HEK293 (cell line): ENCODE measurements at regions not wholly inside any gene's neighbourhood (a gene's known extent, or its start where the extent isn't known, plus 50 kb on each side); places are given as distances from the start of the nearest gene placed in this dataset.

Experiments
- CTCF ChIA-PET: fragments of 350-600 bp; formaldehyde crosslinking; extraction: SDS; loops from one replicate; lab custom pipeline; 2021; ENCODE audit warnings: antibody characterized with exemption; lab: Yijun Ruan, JAX
- POLR2A ChIA-PET: fragments of 300-600 bp; formaldehyde crosslinking; extraction: SDS; loops from one replicate; lab custom pipeline; 2020; ENCODE audit warnings: antibody characterized with exemption, inconsistent platforms; lab: Yijun Ruan, JAX
- H3K27ac ChIP-seq: fragments of 200-500 bp; sonication (Bioruptor generic); 2 replicates; pipeline ENCODE4 v1.5.1; 2014; ENCODE audit warnings: low read depth, low read length, control low read depth, inconsistent platforms; ENCODE audit errors: extremely low read depth
- H3K36me3 ChIP-seq, 2 experiments: fragments of 200-500 bp in 1 of 2; sonication (Bioruptor generic) in 1 of 2; 1 replicate in 1 of 2; 2 replicates in 1 of 2; pipeline ENCODE4 v1.5.1; 2014 to 2017; ENCODE audit warnings: inconsistent platforms in 2 of 2, low read length in 2 of 2; ENCODE audit not compliant: control insufficient read depth in 2 of 2, insufficient read depth in 1 of 2
- H3K4me1 ChIP-seq: fragments of 200-500 bp; sonication (Bioruptor generic); 2 replicates; pipeline ENCODE4 v1.5.1; 2014; ENCODE audit warnings: mild to moderate bottlenecking, low read length, inconsistent platforms; ENCODE audit not compliant: control insufficient read depth, insufficient read depth
- H3K4me3 ChIP-seq: 2 replicates; pipeline ENCODE4 v1.5.1; 2011; ENCODE audit warnings: low read depth, mild to moderate bottlenecking, control low read depth, low read length, moderate library complexity
- H3K9me3 ChIP-seq: fragments of 200-500 bp; sonication (Bioruptor generic); 2 replicates; pipeline ENCODE4 v1.5.1; 2014; ENCODE audit warnings: low read depth, low read length, inconsistent platforms; ENCODE audit not compliant: control insufficient read depth, insufficient read depth
- BCL11A ChIP-seq: fragments of 450-650 bp; formaldehyde crosslinking; IDR thresholded peaks from 2 replicates; pipeline ENCODE4 v1.5.1; 2016; ENCODE audit warnings: low read depth, missing biosample characterization, missing genetic modification characterization
- HOXC10 ChIP-seq: sonication (generic); formaldehyde crosslinking; IDR thresholded peaks from 2 replicates; pipeline ENCODE4 v1.8.1; 2023; ENCODE audit warnings: mild to moderate bottlenecking, missing genetic modification reagents
- SP2 ChIP-seq: fragments of 450-650 bp; formaldehyde crosslinking; IDR thresholded peaks from 2 replicates; pipeline ENCODE4 v1.5.1; 2016; ENCODE audit warnings: missing biosample characterization, missing genetic modification characterization
- TRIM28 ChIP-seq: IDR thresholded peaks from 2 replicates; pipeline ENCODE4 v1.6.1; 2011; ENCODE audit warnings: low read length, control low read depth, borderline replicate concordance
- ZEB2 ChIP-seq: fragments of 450-650 bp; formaldehyde crosslinking; IDR thresholded peaks from 2 replicates; pipeline ENCODE4 v1.5.1; 2016; ENCODE audit warnings: missing biosample characterization, missing genetic modification characterization
- ZNF16 ChIP-seq: fragments of 450-650 bp; formaldehyde crosslinking; IDR thresholded peaks from 2 replicates; pipeline ENCODE4 v1.5.1; 2016; ENCODE audit warnings: low read depth, missing biosample characterization, missing genetic modification characterization
- ZNF214 ChIP-seq: fragments of 450-650 bp; formaldehyde crosslinking; IDR thresholded peaks from 2 replicates; pipeline ENCODE4 v1.5.1; 2017; ENCODE audit warnings: missing biosample characterization, mild to moderate bottlenecking, missing genetic modification characterization, borderline replicate concordance
- ZNF561 ChIP-seq: fragments of 450-650 bp; IDR thresholded peaks from 2 replicates; pipeline ENCODE4 v1.5.1; 2018; ENCODE audit warnings: missing biosample characterization, missing genetic modification characterization, borderline replicate concordance
- ZNF843 ChIP-seq: fragments of 450-650 bp; formaldehyde crosslinking; IDR thresholded peaks from 2 replicates; pipeline ENCODE4 v1.5.1; 2016; ENCODE audit warnings: missing biosample characterization, missing genetic modification characterization
- TF ChIP-seq, protein P1 (sequence below): fragments of 450-650 bp; formaldehyde crosslinking; IDR thresholded peaks from 2 replicates; pipeline ENCODE4 v1.5.1; 2016; ENCODE audit warnings: missing biosample characterization, missing genetic modification characterization, borderline replicate concordance
- TF ChIP-seq, protein P2 (sequence below): fragments of 450-650 bp; formaldehyde crosslinking; conservative IDR thresholded peaks from 2 replicates; pipeline ENCODE4 v1.5.1; 2016; ENCODE audit warnings: low read depth, missing biosample characterization, missing genetic modification characterization
- TF ChIP-seq, protein P3 (sequence below): fragments of 450-650 bp; formaldehyde crosslinking; IDR thresholded peaks from 2 replicates; pipeline ENCODE4 v1.5.1; 2016; ENCODE audit warnings: missing biosample characterization, missing genetic modification characterization
- TF ChIP-seq, protein P4 (sequence below): fragments of 450-650 bp; formaldehyde crosslinking; IDR thresholded peaks from 2 replicates; pipeline ENCODE4 v1.5.1; 2016; ENCODE audit warnings: missing biosample characterization, missing genetic modification characterization

DNA sequence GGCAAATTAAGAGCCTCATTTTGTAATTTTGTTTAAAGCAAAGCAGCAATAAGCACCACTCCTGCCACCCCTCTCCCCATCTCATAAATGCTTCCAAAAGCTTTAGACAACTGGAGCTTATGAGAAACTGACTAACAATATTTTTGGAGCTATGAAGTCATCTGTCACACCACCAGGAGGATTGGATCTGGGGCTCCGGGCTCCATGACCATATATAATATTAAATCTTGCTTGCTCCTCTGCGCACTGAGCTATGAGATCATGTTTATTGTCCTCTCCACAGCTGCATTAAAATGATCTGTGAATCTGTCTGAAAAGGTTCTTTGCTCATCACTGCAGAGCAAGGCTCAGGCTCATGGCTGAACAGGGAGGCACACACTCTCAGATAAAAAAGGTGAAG is 323.7 kb downstream of the ZNF621 start:
- H3K4me3 ChIP-seq: no peak overlapping the region
- H3K4me1 ChIP-seq: no peaks in the 10 kb centered on the region
- CTCF ChIA-PET: interaction anchor here (0.6 to 1.0 kb wide), 2 partner anchors 21 to 243 kb away, joined by 3 read pairs; no protein-coding TSS in a partner anchor
- no peaks in the 10 kb centered on the region for H3K36me3 ChIP-seq
- H3K27ac ChIP-seq: no peak overlapping the region
- no peaks in the 10 kb centered on the region for H3K9me3 ChIP-seq
- TF ChIP-seq ZNF214 (tag by site-specific recombination) (no peak), SP2 (tag by site-specific recombination) (no peak), HOXC10 (CRISPR knock-in tag) (no peak), ZNF561 (tag by site-specific recombination) (no peak), ZEB2 (tag by site-specific recombination) (no peak)
- TF ChIP-seq, protein P1, sequence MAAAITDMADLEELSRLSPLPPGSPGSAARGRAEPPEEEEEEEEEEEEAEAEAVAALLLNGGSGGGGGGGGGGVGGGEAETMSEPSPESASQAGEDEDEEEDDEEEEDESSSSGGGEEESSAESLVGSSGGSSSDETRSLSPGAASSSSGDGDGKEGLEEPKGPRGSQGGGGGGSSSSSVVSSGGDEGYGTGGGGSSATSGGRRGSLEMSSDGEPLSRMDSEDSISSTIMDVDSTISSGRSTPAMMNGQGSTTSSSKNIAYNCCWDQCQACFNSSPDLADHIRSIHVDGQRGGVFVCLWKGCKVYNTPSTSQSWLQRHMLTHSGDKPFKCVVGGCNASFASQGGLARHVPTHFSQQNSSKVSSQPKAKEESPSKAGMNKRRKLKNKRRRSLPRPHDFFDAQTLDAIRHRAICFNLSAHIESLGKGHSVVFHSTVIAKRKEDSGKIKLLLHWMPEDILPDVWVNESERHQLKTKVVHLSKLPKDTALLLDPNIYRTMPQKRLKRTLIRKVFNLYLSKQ (tag by site-specific recombination): no peak
- TF ChIP-seq, protein P2, sequence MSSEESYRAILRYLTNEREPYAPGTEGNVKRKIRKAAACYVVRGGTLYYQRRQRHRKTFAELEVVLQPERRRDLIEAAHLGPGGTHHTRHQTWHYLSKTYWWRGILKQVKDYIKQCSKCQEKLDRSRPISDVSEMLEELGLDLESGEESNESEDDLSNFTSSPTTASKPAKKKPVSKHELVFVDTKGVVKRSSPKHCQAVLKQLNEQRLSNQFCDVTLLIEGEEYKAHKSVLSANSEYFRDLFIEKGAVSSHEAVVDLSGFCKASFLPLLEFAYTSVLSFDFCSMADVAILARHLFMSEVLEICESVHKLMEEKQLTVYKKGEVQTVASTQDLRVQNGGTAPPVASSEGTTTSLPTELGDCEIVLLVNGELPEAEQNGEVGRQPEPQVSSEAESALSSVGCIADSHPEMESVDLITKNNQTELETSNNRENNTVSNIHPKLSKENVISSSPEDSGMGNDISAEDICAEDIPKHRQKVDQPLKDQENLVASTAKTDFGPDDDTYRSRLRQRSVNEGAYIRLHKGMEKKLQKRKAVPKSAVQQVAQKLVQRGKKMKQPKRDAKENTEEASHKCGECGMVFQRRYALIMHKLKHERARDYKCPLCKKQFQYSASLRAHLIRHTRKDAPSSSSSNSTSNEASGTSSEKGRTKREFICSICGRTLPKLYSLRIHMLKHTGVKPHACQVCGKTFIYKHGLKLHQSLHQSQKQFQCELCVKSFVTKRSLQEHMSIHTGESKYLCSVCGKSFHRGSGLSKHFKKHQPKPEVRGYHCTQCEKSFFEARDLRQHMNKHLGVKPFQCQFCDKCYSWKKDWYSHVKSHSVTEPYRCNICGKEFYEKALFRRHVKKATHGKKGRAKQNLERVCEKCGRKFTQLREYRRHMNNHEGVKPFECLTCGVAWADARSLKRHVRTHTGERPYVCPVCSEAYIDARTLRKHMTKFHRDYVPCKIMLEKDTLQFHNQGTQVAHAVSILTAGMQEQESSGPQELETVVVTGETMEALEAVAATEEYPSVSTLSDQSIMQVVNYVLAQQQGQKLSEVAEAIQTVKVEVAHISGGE (tag by site-specific recombination): no peak
- TF ChIP-seq, protein P3, sequence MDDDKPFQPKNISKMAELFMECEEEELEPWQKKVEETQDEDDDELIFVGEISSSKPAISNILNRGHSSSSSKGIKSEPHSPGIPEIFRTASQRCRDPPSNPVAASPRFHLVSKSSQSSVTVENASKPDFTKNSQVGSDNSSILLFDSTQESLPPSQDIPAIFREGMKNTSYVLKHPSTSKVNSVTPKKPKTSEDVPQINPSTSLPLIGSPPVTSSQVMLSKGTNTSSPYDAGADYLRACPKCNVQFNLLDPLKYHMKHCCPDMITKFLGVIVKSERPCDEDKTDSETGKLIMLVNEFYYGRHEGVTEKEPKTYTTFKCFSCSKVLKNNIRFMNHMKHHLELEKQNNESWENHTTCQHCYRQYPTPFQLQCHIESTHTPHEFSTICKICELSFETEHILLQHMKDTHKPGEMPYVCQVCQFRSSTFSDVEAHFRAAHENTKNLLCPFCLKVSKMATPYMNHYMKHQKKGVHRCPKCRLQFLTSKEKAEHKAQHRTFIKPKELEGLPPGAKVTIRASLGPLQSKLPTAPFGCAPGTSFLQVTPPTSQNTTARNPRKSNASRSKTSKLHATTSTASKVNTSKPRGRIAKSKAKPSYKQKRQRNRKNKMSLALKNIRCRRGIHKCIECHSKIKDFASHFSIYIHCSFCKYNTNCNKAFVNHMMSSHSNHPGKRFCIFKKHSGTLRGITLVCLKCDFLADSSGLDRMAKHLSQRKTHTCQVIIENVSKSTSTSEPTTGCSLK (tag by site-specific recombination): no peak
- POLR2A ChIA-PET: no interaction called here

DNA sequence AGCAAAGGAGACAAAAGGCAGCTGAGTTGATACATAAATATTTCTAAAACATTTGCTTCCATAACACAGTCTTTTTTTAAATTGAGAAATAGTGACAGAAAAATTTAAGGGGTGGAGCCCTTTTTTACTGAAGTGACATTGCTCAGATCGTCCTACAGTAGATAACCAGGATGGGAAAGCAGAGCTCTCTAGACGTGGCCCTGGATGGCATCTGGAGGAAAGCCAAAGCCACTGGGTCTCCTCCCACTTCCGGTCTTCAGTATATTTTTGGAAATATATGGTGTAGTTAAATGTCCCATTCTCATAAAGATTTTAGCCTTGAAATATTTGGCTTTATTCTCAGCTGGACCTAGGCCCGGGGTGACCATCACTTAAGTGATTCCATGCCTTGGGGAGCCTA is 326.1 kb downstream of the ZNF621 start:
- POLR2A ChIA-PET: no interaction called here
- H3K4me3 ChIP-seq: no peak overlapping the region
- no peaks in the 10 kb centered on the region for H3K9me3 ChIP-seq
- no peak overlapping the region for H3K27ac ChIP-seq
- CTCF ChIA-PET: no interaction called here
- no peaks in the 10 kb centered on the region for H3K36me3 ChIP-seq
- H3K4me1 ChIP-seq: no peaks in the 10 kb centered on the region
- TF ChIP-seq ZNF16 (tag by site-specific recombination): no peak
- TF ChIP-seq TRIM28: no peak
- no peak for TF ChIP-seq BCL11A (tag by site-specific recombination)
- TF ChIP-seq, protein P4, sequence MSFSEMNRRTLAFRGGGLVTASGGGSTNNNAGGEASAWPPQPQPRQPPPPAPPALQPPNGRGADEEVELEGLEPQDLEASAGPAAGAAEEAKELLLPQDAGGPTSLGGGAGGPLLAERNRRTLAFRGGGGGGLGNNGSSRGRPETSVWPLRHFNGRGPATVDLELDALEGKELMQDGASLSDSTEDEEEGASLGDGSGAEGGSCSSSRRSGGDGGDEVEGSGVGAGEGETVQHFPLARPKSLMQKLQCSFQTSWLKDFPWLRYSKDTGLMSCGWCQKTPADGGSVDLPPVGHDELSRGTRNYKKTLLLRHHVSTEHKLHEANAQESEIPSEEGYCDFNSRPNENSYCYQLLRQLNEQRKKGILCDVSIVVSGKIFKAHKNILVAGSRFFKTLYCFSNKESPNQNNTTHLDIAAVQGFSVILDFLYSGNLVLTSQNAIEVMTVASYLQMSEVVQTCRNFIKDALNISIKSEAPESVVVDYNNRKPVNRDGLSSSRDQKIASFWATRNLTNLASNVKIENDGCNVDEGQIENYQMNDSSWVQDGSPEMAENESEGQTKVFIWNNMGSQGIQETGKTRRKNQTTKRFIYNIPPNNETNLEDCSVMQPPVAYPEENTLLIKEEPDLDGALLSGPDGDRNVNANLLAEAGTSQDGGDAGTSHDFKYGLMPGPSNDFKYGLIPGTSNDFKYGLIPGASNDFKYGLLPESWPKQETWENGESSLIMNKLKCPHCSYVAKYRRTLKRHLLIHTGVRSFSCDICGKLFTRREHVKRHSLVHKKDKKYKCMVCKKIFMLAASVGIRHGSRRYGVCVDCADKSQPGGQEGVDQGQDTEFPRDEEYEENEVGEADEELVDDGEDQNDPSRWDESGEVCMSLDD (tag by site-specific recombination): no peak
- no peak for TF ChIP-seq ZNF843 (tag by site-specific recombination)
